Umbilical cord (tissue), 1 donor: ENCODE measurements at regions not wholly inside any gene's neighbourhood (a gene's known extent, or its start where the extent isn't known, plus 50 kb on each side); places are given as distances from the start of the nearest gene placed in this dataset.

Experiments used
- DNase-seq: peaks from one replicate; pipeline ENCODE4 v3.0.0-alpha.2; 2015; ENCODE audit warnings: low spot score

GRCh38 chr10:47053081-47053798 is 142.0 kb downstream of the PTPN20 start:
- DNase-seq: no peak

DNA sequence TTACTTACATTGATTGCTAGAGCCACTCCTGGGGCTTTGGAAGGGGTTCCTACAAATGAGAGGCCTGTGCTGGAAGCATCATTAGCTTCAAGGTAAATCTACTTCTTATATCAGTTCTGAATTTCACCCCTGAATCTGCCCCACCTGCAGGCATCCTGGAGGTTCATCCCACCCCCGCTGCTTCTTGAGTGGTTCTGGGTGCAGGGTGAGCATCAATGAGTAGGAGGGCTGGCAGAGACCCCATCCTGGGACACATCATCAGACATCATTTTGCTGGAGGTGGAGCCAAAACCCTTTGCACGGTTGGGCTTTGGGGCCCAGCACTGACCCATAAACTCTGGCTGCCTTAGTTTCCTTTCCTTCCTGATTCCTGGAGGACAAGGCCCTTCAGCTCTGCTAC is 143.7 kb downstream of the PTPN20 start:
- no peak for DNase-seq

DNA sequence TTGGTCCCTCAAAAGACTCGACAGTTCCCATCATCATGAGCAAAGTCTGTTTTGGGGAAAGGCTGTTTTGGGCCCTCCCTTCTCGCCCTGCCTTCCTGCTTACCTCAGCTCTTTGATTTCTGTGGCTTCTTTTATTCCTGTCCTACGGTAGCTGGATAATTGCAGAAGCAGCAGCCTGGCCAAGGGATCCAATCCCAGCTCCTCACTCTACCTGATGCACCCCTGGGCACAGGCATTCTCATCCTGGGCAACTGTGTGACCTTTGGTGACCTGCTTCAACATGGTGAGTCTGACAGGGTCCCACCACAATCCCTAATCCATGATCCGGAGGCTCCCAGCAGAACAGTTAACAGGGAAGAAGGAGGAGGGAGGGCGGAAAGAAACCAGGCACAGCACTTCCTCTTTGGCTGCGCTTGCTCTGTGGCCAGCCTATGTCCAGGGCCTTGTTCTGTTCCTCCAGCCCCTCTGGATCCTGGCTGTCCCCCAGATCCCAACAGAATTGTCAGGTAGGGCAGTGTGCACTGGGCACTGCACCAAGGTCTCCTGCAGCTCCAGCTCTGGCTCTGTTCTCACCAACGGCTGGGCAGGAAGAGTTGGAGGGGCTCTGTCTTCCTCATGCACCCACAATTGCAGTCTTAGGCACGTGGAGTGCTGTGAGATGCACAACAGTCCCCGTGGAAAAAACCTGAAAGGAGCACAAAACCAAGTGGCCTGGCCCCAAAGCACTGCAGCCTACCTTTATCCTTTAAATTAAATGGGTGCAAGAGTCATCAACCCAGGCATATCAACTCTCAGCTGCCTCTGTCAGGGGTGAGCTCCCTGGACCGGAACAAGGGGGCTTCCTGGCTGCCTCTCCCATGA is 144.4 kb downstream of the PTPN20 start:
- no peak for DNase-seq

GRCh38 chr10:47056247-47056510 is 145.0 kb downstream of the PTPN20 start:
- DNase-seq: no peak

GRCh38 chr10:47057471-47057870 is 146.2 kb downstream of the PTPN20 start:
- no peak for DNase-seq

DNA sequence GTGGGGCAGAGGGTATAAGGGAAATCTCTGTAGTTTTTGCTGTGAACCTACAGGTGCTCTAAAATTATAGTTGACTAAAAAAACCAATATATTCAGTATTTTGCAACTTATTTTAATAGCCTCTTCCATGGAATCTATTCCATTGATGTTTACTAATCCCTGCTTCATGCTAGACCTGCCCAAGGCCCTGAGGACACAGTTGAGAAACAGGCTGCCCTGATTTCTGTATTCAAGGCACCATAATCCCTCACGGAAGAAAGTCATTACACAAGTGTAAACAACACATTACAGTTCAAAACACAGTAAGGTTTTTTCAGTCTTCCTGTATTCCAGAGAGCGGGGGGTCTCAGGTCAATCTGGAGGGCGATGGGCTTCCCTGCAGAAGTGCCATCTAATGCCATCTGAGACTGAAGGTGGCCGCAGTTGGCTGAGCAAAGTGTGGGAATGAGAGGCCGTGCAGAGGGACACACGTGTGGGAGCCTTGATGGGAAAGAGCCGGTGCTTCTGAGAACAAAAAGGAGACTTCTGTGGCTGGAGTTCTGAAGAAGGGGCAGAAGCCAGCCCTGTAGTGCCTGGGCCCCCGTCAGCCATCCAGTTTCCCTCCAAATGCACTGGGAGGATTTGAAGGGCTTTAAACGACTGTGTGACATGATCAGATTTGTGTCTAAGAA is 146.9 kb downstream of the PTPN20 start:
- no peak for DNase-seq

DNA sequence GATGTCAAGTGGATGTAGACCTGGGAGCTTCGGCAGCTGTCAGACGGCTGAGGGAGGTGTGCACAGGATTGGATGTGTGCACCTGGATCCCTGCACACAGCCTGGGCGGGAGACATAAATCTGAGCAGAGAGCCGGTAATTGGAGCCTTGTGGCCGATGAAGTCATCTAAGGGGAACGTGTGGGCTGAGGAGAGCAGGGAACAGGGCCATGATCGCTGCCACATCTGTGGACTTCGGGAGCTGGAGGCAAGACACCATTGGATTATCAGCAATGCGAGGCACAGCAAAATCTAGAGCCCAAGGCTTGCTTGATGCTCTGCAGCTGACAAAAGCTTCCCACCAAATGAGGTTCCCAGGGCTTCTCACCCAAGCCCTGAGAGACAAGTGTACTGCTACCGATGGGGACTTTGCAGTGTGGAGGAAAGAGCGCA is 147.7 kb downstream of the PTPN20 start:
- DNase-seq: no peak

DNA sequence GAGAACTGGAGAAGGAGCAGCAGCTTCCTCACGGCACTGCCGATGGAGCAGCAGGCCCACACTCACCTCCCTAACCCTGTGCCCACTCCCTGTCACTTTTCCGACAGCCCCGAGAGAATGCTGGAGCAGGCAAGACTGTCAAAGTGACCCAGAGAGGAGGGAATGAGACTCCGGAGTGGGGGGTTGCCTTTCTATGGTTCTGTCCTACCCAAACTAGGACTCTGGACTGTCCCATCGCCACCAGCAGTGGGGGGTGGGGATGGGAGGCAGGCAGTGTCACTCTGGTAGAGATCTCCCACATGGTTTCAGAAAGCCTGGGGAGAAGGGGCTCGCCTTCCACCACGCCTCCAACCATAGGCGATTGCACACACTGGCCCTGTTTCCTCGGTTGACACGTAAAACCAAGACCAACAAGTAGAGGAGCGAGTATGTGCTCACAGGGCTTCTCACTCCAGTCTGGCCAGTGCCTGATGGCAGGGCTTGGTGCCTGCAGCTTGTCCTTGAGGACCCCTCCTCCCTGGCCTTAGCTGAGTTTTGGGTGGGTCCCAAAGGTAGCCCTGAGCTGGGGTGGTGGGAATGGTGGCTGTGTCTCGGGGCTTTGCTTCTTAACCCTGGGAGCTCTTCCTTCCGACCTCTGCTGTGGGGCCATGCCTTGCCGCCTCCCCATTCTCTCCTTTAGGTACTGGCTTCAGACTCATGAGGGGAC is 148.5 kb downstream of the PTPN20 start:
- DNase-seq: no peak

- DNase-seq: no peak
Measured at GRCh38 chr10:47060356-47060755, 149.1 kb downstream of the PTPN20 start.

DNA sequence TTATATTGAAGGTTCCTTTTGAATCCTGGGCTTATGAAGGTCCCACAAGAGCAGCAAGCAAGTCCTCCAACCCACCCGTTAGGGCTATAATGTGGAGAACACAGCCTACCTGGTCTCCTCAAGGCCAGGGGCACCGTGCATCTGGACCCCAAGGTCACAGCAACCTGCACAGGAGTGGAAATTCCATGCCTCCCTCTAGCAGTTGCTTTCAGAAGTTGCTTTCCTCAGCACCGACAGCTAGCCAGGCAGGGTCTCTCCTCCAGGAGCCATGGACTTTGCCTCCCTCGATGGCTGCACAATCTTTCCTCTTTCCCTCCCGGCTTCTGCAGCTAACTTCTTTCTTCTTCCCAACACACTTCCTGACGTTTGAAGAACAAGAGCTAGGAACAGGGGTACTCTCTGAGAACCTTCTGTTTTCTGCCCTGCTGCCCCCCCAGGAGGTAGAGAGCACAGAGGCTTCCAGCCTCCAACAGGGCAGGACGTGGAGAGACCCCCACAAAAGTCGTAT is 149.8 kb downstream of the PTPN20 start:
- DNase-seq: no peak

GRCh38 chr10:47061776-47062175 is 150.5 kb downstream of the PTPN20 start:
- no peak for DNase-seq

GRCh38 chr10:47062441-47063200 is 151.4 kb downstream of the PTPN20 start:
- DNase-seq: no peak

GRCh38 chr10:47063858-47064257 is 152.6 kb downstream of the PTPN20 start:
- DNase-seq: no peak

GRCh38 chr10:47065903-47066302 is 154.7 kb downstream of the PTPN20 start:
- no peak for DNase-seq

DNA sequence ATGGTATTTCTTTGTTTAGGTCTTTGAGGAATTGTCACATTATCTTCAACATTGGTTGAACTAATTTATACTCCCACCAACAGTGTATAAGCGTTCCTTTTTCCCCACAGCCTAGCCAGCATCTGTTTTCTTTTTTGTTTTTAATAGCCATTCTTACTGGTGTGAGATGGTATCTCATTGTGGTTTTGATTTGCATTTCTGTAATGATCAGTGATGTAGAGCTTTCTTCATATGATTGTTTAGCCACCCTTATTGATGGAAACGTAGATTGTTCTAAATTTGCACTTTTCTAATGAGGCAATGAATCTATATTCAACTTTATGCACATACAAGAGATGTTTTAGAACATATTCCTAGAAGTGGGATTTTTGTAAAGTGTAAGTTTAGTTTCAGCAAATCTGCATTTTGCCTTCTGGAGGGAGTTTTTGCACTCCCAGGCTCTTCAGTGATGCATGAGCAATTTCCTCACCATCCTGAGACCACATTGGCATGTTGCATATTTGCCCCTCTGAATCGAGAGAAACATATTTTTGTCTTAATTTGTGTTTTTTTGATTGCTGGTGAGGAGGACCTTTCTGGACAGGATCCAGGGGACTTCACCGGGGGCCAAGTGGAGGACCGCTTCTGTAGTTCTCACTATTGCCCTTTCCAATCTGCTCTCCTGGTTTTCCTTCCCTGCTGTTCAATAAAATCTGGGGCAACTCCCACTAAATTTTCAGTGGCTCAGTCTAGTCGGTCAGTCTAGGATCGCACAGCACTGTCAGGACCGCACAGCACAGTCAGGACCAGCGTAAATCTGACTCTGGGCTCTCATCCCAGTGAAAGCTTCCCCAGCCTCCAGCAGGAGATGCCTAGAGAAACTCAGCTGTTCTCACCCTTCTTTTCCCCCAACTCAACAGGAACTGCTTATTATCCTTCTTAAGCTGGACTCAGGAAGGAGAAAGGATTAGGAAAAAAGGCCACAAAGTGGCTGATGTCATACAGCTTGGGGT is 157.0 kb downstream of the PTPN20 start:
- peak; percentile 65 for DNase-seq

DNA sequence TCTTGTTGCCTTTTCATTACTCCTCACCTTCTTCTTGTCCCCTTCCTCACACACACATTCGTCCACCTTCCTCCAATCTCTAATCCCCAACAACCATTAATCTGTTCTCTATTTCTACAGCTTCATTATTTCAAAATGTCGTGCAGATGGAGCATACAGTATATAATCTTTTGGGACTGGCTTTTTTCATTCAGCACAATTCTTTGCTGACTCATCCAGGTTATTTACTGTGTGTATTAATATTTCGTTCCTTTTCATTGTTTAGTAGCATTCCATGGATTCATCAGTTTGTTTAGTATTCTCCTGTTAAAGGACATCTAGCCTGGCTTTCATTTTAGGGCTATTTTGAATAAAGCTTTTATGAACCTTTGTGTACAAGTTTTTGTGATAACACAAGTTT is 159.3 kb downstream of the PTPN20 start:
- DNase-seq: no peak

DNA sequence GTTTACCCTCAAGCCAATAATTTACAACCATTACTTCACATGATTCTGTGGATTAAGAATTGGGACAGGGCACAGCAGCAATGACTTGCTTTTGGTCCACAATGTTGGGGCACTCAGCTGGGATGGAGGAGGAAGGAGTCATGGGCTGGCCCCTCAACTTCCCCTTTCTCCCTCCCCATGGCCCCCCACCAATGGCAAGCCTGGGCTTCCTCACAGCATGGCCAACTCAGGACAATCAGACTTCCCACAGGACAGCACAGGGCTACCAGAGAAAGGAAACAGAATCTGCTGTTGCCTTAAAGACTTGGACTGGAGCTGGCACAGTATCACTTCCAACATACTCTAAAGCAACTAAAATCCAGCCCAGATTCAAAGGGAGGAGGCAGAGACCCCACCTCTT is 160.7 kb downstream of the PTPN20 start:
- no peak for DNase-seq

- no peak for DNase-seq
Measured at GRCh38 chr10:47073967-47074366, 162.7 kb downstream of the PTPN20 start.

GRCh38 chr10:47076949-47077361 is 165.7 kb downstream of the PTPN20 start:
- no peak for DNase-seq

DNA sequence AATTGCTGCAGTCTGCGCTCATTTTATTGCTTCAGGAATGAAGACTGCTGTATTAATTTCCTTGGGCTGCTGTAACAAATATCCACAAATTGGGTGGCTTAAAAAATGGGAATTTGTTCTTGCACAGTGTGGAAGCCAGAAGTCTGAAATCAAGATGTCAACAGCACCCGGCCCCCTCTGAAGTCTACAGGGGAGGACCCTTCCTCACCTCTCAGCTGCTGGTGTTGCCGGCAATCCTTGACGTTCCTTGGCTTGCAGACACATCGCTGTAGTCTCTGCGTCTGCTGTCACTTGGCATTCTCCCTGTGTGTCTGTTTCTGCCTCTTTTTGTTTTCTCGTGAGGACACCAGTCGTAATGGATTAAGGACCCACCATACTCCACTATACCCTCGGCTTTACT is 166.2 kb downstream of the PTPN20 start:
- no peak for DNase-seq
